Suprapubic skin (tissue), 4 donors: ENCODE measurements at regions not wholly inside any gene's neighbourhood (a gene's known extent, or its start where the extent isn't known, plus 50 kb on each side); places are given as distances from the start of the nearest gene placed in this dataset.
A peak's percentile ranks its signal among the peaks of the same experiment; 100 is the strongest.

ENCODE experiments used
- DNase-seq, 2 donors: peaks; one replicate each; pipeline ENCODE4 v3.0.0-alpha.2; 2019; ENCODE audit warnings: low spot score in 2 of 2
- H3K27ac ChIP-seq: fragments of 200-600 bp; sonication (generic); one replicate; pipeline ENCODE4 v1.5.1; 2019
- H3K27me3 ChIP-seq: fragments of 200-600 bp; sonication (generic); one replicate; pipeline ENCODE4 v1.5.1; 2019
- H3K36me3 ChIP-seq: fragments of 200-600 bp; sonication (generic); one replicate; pipeline ENCODE4 v1.5.1; 2019
- H3K4me1 ChIP-seq: fragments of 200-600 bp; sonication (generic); one replicate; pipeline ENCODE4 v1.5.1; 2019
- H3K4me3 ChIP-seq: fragments of 200-600 bp; sonication (generic); one replicate; pipeline ENCODE4 v1.5.1; 2019; ENCODE audit warnings: mild to moderate bottlenecking
- H3K9me3 ChIP-seq: fragments of 200-600 bp; sonication (generic); one replicate; pipeline ENCODE4 v1.5.1; 2019
- CTCF ChIP-seq, 2 donors: fragments of 200-600 bp in 1 of 2; fragments of 450-650 bp in 1 of 2; sonication (generic) in 1 of 2; IDR thresholded peaks; one replicate each; pipeline ENCODE4 v1.5.1; 2016 to 2019; ENCODE audit warnings: antibody characterized with exemption in 2 of 2, mild to moderate bottlenecking in 1 of 2, moderate library complexity in 1 of 2
- EP300 ChIP-seq: sonication (generic); formaldehyde crosslinking; IDR thresholded peaks from one replicate; pipeline ENCODE4 v1.6.1; 2017; ENCODE audit warnings: antibody characterized with exemption
- POLR2A ChIP-seq, 2 donors: fragments of 450-650 bp; IDR thresholded peaks; one replicate each; pipeline ENCODE4 v1.6.1; 2017; ENCODE audit warnings: antibody characterized with exemption in 2 of 2, mild to moderate bottlenecking in 2 of 2, moderate library complexity in 2 of 2
- POLR2AphosphoS5 ChIP-seq, 3 donors: sonication (generic); formaldehyde crosslinking; IDR thresholded peaks; one replicate each; pipeline ENCODE4 v1.6.1; 2017; ENCODE audit warnings: antibody characterized with exemption in 3 of 3
- WGBS: methylation state at CpG from one replicate; pipeline ENCODE4 v1.1.5; 2018; 5-methylcytosine and 5-hydroxymethylcytosine counted together

GRCh38 chr13:22108283-22108942, 437.5 kb downstream of the FGF9 start:
- no peak overlapping the region for H3K27ac ChIP-seq
- H3K4me3 ChIP-seq, result no peak overlapping the region
- no peak for TF ChIP-seq EP300
- no peak for TF ChIP-seq POLR2A (IDR thresholded peaks at IDR 0.05)
- TF ChIP-seq CTCF (IDR thresholded peaks at IDR 0.05), result no peak
- TF ChIP-seq POLR2AphosphoS5 (IDR thresholded peaks at IDR 0.05), result peak in 1 of 3 donors; percentile 61
- no peaks in the 10 kb centered on the region for H3K36me3 ChIP-seq
- peaks cover 7% of the 10 kb centered on the region for H3K4me1 ChIP-seq
- no peaks in the 10 kb centered on the region for H3K9me3 ChIP-seq
- WGBS, result 47% methylated on average over 3 of the region's 3 CpGs
- DNase-seq, result no peak
- no peaks in the 10 kb centered on the region for H3K27me3 ChIP-seq

GRCh38 chr13:22108979-22109378, 438.1 kb downstream of the FGF9 start:
- no peaks in the 10 kb centered on the region for H3K9me3 ChIP-seq
- 94% methylated on average over 4 of the region's 4 CpGs for WGBS
- no peak overlapping the region for H3K4me3 ChIP-seq
- TF ChIP-seq POLR2A (IDR thresholded peaks at IDR 0.05) (no peak), CTCF (IDR thresholded peaks at IDR 0.05) (no peak), POLR2AphosphoS5 (IDR thresholded peaks at IDR 0.05) (no peak), EP300 (no peak)
- H3K4me1 ChIP-seq, result peaks cover 7% of the 10 kb centered on the region
- no peaks in the 10 kb centered on the region for H3K36me3 ChIP-seq
- no peak overlapping the region for H3K27ac ChIP-seq
- no peaks in the 10 kb centered on the region for H3K27me3 ChIP-seq
- no peak for DNase-seq

- no peak overlapping the region for H3K27ac ChIP-seq
- TF ChIP-seq CTCF (IDR thresholded peaks at IDR 0.05), result no peak
- TF ChIP-seq POLR2A (IDR thresholded peaks at IDR 0.05), result no peak
- TF ChIP-seq EP300, result no peak
- TF ChIP-seq POLR2AphosphoS5 (IDR thresholded peaks at IDR 0.05), result peak in 1 of 3 donors; percentile 9
- 72% methylated on average over 6 of the region's 6 CpGs for WGBS
Measured at GRCh38 chr13:22110368-22110767, 439.5 kb downstream of the FGF9 start.

GRCh38 chr13:22111152-22111783, 440.4 kb downstream of the FGF9 start:
- DNase-seq, result no peak
- 88% methylated on average over 8 of the region's 8 CpGs for WGBS
- Histone ChIP-seq H3K4me1 (peaks cover 7% of the 10 kb centered on the region), H3K9me3 (no peaks in the 10 kb centered on the region), H3K4me3 (no peak overlapping the region), H3K27me3 (no peaks in the 10 kb centered on the region), H3K27ac (no peak overlapping the region), H3K36me3 (no peaks in the 10 kb centered on the region)
- TF ChIP-seq EP300 (no peak), POLR2A (IDR thresholded peaks at IDR 0.05) (no peak), POLR2AphosphoS5 (IDR thresholded peaks at IDR 0.05) (no peak), CTCF (IDR thresholded peaks at IDR 0.05) (no peak)

More at GRCh38 chr13:22110368-22110767, 439.5 kb downstream of the FGF9 start:
- no peaks in the 10 kb centered on the region for H3K36me3 ChIP-seq
- H3K27me3 ChIP-seq, result no peaks in the 10 kb centered on the region
- H3K4me1 ChIP-seq, result peaks cover 7% of the 10 kb centered on the region
- DNase-seq, result no peak
- H3K9me3 ChIP-seq, result no peaks in the 10 kb centered on the region
- no peak overlapping the region for H3K4me3 ChIP-seq

GRCh38 chr13:22111961-22112360, 441.1 kb downstream of the FGF9 start:
- Histone ChIP-seq H3K27me3 (no peaks in the 10 kb centered on the region), H3K36me3 (no peaks in the 10 kb centered on the region), H3K4me3 (no peak overlapping the region), H3K4me1 (peaks cover 7% of the 10 kb centered on the region), H3K27ac (no peak overlapping the region), H3K9me3 (no peaks in the 10 kb centered on the region)
- TF ChIP-seq POLR2A (IDR thresholded peaks at IDR 0.05) (no peak), EP300 (no peak), POLR2AphosphoS5 (IDR thresholded peaks at IDR 0.05) (no peak), CTCF (IDR thresholded peaks at IDR 0.05) (no peak)
- DNase-seq, result no peak
- 69% methylated on average over 11 of the region's 11 CpGs for WGBS
